Breast epithelium (tissue), 4 donors: ENCODE measurements at regions not wholly inside any gene's neighbourhood (a gene's known extent, or its start where the extent isn't known, plus 50 kb on each side); places are given as distances from the start of the nearest gene placed in this dataset.

Experiments used
- DNase-seq, 2 donors: peaks; one replicate each; pipeline ENCODE4 v3.0.0-alpha.2; 2019; ENCODE audit warnings: low spot score in 2 of 2
- H3K27ac ChIP-seq, 2 donors: fragments of 200-600 bp; sonication (generic) in 1 of 2; one replicate each; pipeline ENCODE4 v1.5.1; 2016 to 2019; ENCODE audit warnings: mild to moderate bottlenecking in 1 of 2
- H3K27me3 ChIP-seq, 2 donors: fragments of 200-600 bp; sonication (generic) in 1 of 2; one replicate each; pipeline versions ENCODE4 v1.5.1 to v1.6.0; 2017 to 2019; ENCODE audit warnings: control low read depth in 1 of 2, mild to moderate bottlenecking in 1 of 2
- H3K36me3 ChIP-seq: fragments of 200-600 bp; one replicate; pipeline ENCODE4 v1.5.1; 2019
- H3K4me1 ChIP-seq, 2 donors: fragments of 200-600 bp; sonication (generic); one replicate each; pipeline ENCODE4 v1.5.1; 2016 to 2019; ENCODE audit warnings: control low read depth in 1 of 2
- H3K4me3 ChIP-seq, 3 donors: fragments of 200-600 bp; sonication (generic); 1 replicate in 2 of 3; 2 replicates in 1 of 3; pipeline ENCODE4 v1.5.1; 2016 to 2019; ENCODE audit warnings: mild to moderate bottlenecking in 3 of 3, moderate library complexity in 2 of 3
- H3K9me3 ChIP-seq, 2 donors: fragments of 200-600 bp; sonication (generic) in 1 of 2; one replicate each; pipeline ENCODE4 v1.5.1; 2016 to 2019; ENCODE audit warnings: control low read depth in 1 of 2
- POLR2A ChIP-seq: fragments of 450-650 bp; IDR thresholded peaks from one replicate; pipeline ENCODE4 v1.6.1; 2016; ENCODE audit warnings: antibody characterized with exemption, mild to moderate bottlenecking, moderate library complexity
- POLR2AphosphoS5 ChIP-seq, 3 donors: sonication (generic); formaldehyde crosslinking; IDR thresholded peaks; one replicate each; pipeline ENCODE4 v1.6.1; 2017; ENCODE audit warnings: antibody characterized with exemption in 3 of 3
- intact Hi-C: fragments of 100-400 bp; cut with DNase I; formaldehyde crosslinking; loops from one replicate; pipeline ENCODE4 v1.15.1; 2023; ENCODE audit warnings: low total_unique reads
- TF ChIP-seq, protein P1 (sequence below), 3 donors: fragments of 450-650 bp; IDR thresholded peaks; one replicate each; pipeline ENCODE4 v1.5.1; 2016 to 2017; ENCODE audit warnings: antibody characterized with exemption in 3 of 3, mild to moderate bottlenecking in 3 of 3, moderate library complexity in 3 of 3

DNA sequence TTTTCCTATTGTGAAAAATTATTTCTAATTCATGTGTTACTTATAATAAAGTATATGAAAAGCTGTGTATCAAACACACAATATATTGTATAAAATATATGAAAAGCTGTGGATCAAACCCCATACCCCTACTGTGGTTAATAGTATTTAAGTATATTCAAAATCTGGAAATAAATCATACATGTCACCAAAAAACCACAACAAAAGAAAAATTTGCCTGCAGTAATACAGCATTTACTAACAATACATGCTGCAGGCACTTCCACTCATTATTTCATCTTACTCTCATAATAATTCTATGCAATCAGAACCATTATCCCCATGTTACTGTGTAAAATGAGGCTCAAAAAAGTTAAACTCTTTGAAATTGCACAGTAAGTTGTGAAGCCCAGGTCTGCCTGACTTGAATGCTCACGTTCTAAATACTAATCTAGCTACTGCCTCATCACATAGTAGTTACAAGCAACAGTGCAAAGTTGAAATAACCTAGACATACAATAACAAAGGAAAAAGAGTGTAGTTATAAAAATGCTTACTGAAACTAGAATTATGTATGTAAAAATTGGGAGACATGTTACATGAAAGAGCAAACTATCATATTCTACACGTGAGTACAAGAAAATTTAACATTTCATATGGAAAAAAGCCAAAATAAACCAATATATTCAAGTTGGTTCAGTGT, 61.7 kb downstream of the FAM217A start:
- peaks cover 0 to 10% of the 10 kb centered on the region in 2 donors for H3K4me1 ChIP-seq
- intact Hi-C loops, result no loop called here
- no peak for TF ChIP-seq POLR2AphosphoS5 (IDR thresholded peaks at IDR 0.05)
- TF ChIP-seq, protein P1, sequence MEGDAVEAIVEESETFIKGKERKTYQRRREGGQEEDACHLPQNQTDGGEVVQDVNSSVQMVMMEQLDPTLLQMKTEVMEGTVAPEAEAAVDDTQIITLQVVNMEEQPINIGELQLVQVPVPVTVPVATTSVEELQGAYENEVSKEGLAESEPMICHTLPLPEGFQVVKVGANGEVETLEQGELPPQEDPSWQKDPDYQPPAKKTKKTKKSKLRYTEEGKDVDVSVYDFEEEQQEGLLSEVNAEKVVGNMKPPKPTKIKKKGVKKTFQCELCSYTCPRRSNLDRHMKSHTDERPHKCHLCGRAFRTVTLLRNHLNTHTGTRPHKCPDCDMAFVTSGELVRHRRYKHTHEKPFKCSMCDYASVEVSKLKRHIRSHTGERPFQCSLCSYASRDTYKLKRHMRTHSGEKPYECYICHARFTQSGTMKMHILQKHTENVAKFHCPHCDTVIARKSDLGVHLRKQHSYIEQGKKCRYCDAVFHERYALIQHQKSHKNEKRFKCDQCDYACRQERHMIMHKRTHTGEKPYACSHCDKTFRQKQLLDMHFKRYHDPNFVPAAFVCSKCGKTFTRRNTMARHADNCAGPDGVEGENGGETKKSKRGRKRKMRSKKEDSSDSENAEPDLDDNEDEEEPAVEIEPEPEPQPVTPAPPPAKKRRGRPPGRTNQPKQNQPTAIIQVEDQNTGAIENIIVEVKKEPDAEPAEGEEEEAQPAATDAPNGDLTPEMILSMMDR (IDR thresholded peaks at IDR 0.05), result no peak
- TF ChIP-seq POLR2A, result no peak
- no peaks in the 10 kb centered on the region for H3K27me3 ChIP-seq
- no peaks in the 10 kb centered on the region for H3K9me3 ChIP-seq
- peak overlapping the region; percentile 70 to 91 (median 89) for H3K4me3 ChIP-seq
- H3K36me3 ChIP-seq, result no peaks in the 10 kb centered on the region
- peak overlapping the region; percentile 99 for H3K27ac ChIP-seq
- DNase-seq, result no peak

DNA sequence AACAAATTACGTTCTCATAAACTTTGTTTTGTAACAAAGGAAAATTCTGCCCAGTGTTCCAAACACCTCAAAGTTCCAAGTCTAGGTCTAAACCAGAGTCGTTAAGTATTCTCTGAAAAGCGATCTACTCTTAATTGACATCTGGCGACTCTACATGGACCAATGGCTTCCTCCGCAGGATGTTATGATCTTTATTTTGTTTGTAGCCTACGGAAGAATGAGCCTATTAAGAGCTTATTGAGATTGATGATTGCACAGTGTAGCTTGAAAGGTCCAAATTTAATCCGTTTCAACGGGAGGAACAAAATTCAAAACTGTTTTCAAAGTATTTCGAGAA, 61.1 kb downstream of the FAM217A start:
- Histone ChIP-seq H3K27ac (peak overlapping the region; percentile 99), H3K4me1 (peaks cover 0 to 13% of the 10 kb centered on the region in 2 donors), H3K4me3 (peak overlapping the region; percentile 70 to 91 (median 89)), H3K9me3 (no peaks in the 10 kb centered on the region), H3K36me3 (no peaks in the 10 kb centered on the region), H3K27me3 (no peaks in the 10 kb centered on the region)
- TF ChIP-seq, protein P1 (IDR thresholded peaks at IDR 0.05), result no peak
- TF ChIP-seq POLR2A (no peak), POLR2AphosphoS5 (IDR thresholded peaks at IDR 0.05) (no peak)
- DNase-seq, result no peak
- intact Hi-C loops, result no loop called here

DNA sequence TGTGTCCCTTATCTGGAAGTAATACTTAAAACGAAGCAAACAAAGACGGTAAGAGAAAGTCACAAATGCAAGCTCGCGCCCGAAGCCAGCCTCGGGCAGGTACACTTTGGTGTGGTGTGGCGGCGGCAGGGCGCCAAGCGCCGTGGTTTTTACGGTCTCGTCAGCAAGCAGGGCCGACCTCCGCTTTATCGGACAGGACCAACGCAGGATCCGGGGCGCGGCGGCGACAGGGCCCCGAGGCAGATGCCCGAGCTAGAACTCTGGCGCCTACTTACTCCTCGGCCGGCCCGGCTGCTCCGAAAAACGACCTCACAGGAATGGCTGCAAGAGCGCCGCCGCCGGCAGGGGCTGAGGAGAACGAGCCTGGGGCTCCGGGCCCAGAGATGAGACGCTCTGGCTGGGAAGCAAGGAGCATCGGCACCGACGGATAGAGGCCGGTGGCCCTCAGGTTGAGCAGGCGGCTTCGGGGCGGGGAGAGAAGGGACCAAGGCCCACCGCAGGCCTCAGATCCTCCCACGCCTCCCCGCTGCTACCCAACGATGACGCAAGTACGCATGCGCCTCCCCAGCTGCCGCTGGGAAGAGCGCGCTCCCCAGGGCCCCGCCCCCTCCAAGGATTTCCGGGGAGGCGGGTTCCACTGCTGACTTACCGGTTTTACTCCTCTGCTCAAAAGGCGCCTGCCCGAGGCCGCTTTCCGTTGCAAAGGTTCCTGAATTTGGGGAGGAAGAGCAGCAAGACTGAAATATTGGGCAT, 60.6 kb downstream of the FAM217A start:
- intact Hi-C loops, result no loop called here
- no peaks in the 10 kb centered on the region for H3K36me3 ChIP-seq
- H3K27me3 ChIP-seq, result no peaks in the 10 kb centered on the region
- H3K4me1 ChIP-seq, result peaks cover 0 to 19% of the 10 kb centered on the region in 2 donors
- peak; percentile 94 to 95 for DNase-seq
- TF ChIP-seq POLR2A, result peak; percentile 95
- TF ChIP-seq, protein P1 (IDR thresholded peaks at IDR 0.05), result peak; percentile 39 to 67 (median 51)
- TF ChIP-seq POLR2AphosphoS5 (IDR thresholded peaks at IDR 0.05), result peak; percentile 87 to 97 (median 91)
- peak overlapping the region; percentile 70 to 91 (median 89) for H3K4me3 ChIP-seq
- H3K9me3 ChIP-seq, result no peaks in the 10 kb centered on the region
- peak overlapping the region; percentile 99 for H3K27ac ChIP-seq
